8988T (cell line): ENCODE measurements at regions not wholly inside any gene's neighbourhood (a gene's known extent, or its start where the extent isn't known, plus 50 kb on each side); places are given as distances from the start of the nearest gene placed in this dataset.
"Not testable (repeated sequence)": the region's sequence is repeated elsewhere in the genome, so short reads cannot be mapped to it uniquely, and the experiment has no call there.

Source experiments
- DNase-seq: peaks from one replicate; pipeline ENCODE4 v3.0.0; 2011

DNA sequence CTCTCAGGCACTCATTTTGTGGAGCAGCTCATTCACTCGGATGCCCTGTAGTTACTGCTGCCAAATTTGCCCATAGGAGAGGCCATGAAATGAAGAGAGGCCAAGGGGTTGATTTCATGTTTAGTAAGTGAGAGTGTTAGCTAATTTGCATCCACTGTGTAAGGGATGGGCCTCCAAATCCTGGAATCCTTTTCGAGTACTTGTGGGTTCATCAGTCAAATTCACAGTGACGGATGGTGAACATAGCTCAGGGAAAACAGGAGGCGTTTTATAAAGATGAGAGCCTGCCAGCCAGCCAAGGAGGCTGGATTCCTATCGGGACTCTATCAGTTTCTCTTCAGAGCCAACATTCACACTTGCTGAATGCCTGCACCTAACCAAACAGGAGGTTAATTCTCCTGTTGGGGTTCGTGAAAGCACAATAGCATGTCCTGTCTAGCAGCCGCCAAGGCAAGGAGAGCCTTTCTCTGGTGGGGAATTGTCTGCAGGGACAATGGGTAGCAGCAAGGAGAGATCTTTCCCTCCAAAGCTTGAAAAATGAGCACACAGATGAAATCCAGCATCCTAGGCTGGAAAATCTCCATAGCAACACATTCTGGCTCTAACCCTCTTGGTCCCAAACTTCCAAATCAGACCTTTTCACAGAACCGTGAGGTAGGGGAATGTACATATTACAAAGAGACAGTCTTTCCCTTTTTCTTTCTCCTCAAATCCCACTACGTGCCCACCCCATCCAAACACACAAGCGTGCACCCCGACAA is 231.4 kb upstream of the ECI2 start:
- no peak for DNase-seq

DNA sequence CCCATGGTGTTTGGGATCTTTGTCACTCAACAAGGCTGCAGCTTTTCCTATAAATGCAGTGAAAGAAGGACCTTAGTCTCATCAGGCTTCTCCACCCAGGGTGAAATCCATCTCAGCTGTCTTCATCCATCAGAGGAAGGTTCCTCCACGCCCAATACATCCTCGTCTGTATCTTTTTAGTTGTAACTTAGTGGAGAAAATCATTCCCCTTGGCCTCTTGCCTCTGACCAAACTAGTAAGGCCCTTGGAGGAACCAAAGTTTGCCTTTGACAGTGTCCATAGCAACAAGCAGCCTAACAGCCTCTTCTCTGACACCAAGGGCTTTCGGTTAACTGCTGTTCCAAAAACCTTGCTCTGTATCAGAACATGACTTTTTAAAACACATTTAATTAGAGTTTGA is 230.3 kb upstream of the ECI2 start:
- DNase-seq, result no peak

DNA sequence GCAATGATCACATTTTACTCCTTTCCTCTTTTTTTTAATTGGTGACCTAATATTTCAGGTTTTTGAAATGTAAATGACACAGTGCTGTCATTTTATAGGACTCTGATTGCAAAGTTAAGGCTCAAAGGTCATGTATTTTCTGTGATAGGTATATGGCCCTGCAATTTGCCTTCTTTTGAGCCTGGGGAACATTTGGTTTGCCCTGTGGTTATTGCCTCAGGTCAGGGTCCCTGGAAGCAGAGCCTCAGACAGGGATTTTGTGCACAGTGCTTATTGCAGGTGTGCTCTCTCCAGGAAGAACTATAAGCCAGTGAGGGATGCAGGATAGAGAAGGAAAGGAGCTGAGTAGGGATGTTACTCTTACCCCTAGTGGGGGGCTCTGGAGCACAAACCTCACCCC is 229.3 kb upstream of the ECI2 start:
- DNase-seq, result no peak

DNA sequence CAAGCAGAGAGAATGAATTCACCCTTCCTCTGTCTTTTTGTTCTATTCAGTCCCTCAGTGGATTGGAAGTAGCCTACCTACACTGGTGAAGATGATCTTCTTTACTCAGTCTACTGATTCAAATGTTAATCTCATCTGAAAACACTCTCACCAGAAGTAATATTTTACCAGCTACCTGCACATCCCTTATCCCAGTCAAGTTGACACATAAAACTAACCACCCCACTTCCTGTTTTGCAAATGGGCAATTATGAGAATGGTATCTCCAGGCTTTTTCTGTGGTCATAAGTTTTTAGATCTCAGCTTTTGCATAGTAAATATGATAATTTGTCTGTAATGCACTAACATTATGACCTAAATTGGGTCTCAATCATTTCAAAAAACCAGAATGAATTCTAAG is 228.8 kb upstream of the ECI2 start:
- DNase-seq, result no peak

DNA sequence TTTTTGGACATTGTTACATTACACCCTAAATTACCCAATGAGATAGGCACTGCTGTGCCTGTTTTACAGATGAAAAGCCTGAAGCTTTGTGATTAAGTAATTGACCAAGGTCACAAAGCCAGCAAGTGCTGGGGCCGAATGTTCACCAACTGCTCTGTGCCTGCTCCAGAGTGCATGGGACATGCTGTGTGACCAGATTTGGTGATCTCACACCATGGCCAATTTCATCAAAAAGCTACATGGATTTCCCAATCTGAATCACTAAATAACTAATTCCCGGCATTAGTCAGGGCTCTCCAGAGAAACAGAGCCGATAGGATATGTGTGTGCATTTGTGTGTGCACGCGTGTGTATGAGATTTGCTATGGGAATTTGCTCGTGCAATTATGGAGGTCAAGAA is 228.3 kb upstream of the ECI2 start:
- DNase-seq, result no peak

DNA sequence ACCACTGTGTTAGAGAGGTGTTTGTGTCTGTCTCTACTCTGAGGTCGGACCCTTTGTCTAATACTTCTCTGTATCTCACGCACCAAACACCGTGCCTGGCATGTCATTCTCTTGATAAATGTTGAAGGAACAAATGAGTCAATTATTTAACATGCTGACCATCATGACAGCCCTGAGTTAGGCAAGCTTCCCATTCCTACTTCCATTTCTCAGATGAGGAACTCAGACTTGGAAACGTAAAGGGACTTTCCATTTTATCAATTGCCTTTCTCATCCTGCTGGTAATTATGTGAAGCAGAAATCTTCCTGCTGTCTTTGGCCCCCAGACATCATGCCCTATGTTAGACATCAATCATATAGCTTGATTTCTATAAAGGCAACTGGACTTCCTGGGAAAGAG is 227.0 kb upstream of the ECI2 start:
- no peak for DNase-seq

DNA sequence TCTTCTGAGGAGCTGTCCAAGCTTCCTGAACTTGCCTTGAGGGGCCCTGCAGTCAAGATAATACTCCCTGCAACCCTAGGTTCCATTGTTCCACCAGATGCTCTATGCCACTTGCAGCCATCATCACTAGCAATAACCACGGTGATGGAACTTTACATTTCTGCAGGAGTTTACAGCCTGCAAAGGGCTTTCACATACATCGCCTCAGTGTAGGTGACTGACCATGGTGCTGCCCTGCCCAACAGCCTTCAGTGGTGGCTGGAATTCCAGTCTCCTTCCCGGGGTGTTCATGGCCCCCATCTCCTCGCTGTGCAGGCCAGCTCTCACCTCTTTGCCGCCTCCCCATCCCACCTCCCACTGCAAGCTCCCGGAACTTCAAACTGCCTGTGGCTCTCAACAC is 225.5 kb upstream of the ECI2 start:
- DNase-seq, result no peak

DNA sequence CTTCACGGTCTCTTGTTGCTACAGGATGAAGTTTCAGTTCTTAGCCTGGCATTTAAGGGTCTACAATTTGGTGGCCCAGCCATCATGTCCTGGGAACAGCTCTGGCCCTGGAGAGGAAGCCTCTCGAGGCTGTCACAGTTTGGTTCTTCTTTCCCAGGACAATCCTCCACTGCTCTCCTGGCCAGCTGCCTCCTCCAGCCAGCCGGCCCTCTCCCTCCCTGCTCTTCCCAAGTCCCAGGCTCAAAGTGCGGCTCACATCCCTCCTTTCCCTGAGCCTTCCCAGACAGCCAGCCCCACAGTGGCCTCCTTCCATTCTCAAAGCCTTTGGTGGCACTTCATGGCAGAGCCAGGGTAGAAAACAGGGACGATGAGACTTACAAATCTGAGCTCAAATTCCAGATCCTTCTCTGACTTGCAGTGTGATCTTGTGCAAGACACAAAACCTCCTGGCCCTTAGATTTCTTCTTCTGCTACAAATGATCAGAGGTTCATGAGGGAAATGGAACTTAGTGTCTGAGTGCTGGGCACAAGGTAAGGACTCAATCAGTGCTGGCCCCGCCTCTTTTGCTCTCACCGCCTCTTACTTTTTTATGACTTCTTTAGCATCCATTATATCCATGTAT is 223.8 kb upstream of the ECI2 start:
- DNase-seq, result no peak

DNA sequence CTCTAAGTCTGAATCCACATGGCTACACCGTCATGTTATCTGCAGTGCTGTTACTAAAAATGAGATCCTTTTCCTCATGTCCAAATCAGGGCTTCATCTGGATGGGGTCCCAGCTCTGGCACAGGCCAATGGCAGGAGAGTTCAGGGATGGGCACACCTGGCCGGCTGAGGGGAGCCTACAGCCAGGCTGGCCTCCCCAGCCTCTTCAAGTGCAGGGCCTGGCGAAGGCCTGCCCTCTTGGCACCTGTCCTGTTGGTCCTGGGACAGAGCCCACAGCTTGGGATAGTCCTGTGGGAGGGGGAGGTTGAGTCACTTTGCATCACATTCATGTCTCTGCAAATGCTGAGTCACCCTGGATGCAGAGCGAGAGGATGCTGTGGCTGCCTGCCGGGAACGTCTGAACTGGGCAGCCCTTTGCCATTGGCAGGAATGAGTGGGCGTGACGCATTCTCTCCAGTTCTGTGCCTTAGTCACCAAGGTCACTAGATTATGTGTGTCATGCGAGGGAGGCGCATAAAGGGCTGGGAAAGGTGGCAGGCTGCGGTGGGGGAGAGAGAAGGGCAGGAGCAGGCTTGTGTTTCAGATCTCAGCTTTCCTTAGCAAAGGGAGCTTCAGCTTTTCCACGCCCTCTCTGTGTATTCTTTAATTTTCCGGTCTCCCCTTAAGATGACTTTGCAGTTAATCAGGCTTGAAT is 223.2 kb upstream of the ECI2 start:
- DNase-seq, result peak; percentile 81

DNA sequence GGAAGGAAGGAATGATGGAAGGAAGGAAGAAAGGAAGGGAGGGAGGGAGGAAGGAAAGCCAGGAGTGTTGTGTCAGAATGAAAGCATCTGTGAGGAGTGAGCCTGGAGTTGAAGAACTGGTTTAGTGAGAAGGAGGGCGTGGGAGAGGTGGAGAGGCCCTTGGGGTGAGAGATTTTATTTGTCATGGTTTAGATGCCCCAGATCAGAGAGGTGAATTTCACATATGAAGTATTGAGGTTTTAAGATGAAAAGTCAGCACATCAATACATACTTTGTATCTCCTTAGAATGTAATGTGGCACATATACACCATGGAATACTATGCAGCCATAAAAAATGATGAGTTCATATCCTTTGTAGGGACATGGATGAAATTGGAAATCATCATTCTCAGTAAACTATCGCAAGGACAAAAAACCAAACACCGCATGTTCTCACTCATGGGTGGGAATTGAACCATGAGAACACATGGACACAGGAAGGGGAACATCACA is 222.3 kb upstream of the ECI2 start:
- not testable (repeated sequence) for DNase-seq

DNA sequence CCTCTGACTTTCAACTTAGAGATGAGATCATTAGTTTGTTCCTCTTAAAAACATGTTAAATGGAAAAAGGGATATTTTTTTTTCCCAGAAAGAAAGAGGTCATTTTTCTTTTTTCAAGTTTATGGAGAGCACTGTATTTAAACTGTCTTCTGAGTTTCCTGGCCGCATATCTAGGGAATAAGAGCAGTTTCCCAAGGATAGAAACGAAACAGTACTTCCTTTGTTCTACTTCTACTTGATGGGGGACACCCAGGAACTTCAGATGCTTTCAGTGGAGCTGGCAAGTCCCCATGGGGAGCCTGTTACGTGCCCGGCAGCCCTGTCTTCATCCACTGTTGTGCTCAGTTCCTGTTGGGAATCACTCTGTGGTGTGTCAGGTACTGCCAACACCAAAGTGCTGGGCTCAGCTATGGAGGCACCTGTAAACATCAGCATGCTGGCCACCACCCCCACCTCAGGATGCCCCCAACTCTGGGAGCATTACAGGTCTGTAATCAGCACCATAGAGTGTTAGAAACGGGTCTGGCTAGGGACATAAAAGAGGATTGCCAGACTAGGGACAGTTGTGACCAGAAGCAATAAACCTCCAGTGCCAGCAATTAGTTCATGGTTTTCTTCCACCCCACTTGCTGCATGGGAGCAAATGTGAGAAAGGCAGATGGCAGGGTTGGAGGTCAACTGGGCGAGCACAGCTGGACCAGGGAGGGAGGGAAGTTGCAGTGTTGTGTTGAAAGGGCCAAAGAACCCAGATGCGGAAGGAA is 221.7 kb upstream of the ECI2 start:
- no peak for DNase-seq

DNA sequence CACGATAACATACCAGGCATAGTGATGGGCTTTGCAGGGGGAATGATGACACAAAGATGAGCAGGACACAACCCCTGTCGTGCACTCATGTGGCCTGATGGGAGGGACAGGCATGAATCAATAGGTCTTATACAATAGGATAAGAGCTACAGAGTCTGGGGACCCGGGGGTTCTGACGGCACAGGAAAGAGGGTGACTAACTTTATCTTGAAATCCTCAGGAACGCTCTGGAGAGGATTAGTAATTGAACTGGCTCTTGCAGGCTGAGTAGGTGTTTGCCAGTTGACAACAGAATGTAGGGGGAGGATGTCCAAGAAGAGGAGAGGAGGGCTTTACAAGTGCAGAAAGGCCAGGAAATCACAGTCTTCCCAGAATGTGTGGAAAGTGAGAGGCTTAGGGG is 219.9 kb upstream of the ECI2 start:
- peak; percentile 57 for DNase-seq

DNA sequence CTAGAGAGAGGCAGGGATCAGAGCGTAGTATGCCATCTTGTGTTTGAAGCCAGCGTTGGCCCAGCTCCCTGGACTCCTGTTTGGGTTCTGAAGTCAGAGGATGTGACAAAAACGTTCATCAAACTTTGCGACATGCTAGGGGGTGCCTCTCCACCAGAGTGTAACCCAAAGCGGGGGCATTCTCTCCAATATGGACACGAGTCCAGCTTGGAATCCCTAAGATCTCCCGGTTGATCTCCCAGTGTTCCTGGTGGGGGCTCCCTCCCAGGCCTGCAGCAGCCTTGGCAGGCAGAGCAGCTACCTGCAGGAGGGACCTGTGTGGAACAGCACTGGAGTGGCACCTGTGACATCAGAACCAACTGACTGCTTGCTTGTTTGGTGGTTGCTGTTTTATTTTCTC is 218.8 kb upstream of the ECI2 start:
- no peak for DNase-seq

DNA sequence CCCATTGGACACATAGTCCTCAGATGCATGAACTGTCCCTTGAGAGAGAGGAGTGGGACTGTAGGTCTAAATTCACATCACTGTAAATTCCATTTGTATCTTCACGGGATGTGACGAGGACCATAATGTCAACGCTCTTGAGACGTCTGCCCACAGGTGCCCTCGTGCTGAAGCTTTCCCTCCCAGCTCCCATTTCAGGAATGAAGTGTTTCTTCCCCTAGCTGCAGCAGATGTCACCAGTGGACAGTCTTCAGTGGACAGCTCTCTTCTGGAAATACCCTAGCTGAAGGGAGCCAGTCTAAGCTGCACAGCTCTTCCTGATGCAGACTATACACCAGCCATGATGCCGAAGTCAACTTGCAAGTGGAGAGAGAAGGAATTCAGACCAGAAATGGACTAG is 217.4 kb upstream of the ECI2 start:
- DNase-seq, result no peak

DNA sequence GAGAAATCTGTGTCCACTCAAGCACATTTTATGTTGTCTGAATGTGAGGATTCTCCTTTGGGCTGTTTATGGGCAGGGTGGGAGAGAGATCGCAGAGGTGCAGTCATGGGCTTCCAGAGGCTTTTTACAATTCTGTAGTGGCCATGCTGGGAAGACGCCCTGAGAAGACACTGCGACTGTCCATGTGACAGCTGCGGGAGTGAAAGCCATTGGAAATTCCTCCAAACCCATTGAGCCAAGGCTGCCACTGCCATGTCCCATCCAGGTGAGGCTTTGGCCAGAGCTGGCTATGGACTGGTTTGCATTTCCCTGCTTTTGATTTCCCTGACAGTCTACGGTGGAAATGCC is 216.9 kb upstream of the ECI2 start:
- DNase-seq, result no peak

DNA sequence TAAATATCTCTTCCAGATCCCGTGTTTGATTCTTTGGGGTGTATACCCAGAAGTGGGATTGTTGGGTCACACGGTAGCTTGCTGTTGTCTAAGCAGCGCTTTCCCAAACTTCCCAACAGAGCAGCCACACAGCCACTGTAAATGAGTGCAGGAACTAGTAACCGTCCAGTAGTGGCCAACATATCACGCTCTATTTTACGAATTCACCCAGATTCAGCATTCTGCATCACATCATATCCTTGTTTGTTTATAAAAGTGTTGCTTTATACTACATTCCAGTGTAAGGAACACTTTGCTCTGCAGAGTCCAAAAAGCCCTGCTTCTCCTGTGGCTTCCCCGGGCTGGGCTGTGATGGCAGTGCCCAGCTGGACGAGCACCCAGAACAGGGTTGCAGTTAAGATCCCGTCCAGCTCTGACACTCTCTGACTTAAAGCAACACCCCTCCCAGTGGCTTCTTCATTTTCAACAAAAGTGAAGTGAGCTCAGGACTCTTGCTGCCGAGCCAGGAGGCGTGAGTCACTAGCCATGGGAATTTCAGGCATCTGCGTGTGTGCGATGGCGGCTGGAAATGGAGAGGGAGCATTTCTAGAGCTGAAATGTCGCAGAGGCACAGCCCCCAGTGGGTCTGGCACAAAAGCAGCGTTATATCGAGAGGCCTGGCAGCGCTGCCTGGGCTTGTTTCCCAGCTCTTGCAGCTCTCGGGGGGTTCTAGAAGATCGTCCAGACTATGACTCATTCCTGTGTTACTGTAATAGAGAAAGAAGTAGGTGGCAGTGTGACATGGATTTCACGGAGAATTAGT is 216.3 kb upstream of the ECI2 start:
- DNase-seq, result peak; percentile 63

DNA sequence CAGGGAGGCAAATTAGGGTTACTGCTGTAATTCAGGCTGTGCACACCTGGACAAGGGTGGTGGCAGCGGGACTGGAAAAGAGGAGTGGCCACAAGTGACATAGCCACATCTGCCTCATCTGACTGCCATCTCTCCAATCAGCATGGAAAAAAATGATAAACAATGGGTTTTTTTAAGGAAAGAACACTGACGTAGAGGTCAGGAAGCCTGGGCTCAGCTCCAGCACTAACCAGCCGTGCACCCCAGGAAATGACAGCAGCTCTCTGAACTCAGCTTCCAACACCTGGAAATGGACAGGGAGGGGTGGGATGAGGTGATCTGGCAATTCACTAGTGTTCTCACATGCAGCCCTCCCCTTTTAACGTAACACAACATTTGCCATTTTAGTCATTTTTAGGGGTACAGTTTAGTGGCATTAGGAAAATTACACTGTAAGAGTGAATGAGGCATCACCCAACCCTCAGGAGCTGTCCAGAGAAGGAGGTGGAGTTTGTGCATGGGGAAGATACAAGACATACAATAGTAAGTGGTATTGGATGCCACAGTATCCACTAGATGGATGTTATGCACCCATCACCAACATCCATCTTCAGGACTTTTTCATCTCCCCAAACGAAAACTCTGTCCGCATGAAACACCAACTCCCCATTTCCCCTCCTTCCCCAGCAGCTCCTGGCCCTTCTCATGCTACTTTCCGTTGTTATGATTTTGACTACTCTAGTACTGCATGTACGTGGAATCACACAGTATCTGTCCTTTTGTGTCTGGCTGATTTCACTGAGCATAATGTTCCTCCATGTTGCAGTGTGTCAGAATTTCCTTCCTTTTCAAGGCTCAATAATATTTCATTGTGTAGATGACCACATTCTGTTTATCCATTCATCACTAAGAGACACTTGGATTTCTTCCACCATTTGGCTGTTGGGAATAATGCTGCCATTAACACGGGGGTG is 215.5 kb upstream of the ECI2 start:
- no peak for DNase-seq

DNA sequence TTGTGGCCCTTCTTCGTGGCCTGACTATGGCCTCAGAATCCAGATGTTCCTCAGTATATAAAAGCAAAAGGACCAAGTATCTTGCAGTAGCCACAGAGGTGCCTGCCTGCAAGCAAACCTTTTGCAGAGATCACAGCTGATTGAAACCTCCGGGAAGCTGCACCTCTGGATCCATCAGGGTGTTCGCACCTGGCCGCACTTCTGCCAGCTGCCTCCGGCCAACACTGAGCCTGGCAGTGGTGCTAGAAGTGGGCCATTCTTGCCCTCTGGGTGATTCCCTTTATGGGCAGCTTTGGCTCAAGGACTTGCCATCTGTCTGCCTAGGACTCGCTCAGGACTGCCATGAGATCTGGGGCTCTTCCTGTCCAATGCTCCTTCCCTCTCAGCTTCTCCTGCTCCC is 214.6 kb upstream of the ECI2 start:
- no peak for DNase-seq

DNA sequence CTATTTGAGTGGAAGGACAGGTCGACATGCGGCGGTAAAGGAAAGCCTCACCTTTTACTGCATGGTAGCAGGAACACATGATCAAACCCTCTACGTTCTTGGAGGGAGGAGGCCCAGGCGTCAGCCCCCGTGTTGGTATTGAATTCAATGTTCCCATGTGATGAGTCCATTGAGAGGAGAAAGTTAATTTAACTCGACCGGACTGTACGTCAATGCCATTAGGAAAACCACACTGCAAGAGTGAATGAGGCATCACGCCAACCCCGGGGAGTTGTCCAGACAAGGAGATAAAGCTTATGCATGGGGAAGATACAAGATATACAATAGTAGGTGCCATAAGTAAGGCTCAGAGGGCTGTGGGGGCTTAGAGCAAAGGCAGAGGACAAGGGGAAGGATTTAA is 213.9 kb upstream of the ECI2 start:
- no peak for DNase-seq

DNA sequence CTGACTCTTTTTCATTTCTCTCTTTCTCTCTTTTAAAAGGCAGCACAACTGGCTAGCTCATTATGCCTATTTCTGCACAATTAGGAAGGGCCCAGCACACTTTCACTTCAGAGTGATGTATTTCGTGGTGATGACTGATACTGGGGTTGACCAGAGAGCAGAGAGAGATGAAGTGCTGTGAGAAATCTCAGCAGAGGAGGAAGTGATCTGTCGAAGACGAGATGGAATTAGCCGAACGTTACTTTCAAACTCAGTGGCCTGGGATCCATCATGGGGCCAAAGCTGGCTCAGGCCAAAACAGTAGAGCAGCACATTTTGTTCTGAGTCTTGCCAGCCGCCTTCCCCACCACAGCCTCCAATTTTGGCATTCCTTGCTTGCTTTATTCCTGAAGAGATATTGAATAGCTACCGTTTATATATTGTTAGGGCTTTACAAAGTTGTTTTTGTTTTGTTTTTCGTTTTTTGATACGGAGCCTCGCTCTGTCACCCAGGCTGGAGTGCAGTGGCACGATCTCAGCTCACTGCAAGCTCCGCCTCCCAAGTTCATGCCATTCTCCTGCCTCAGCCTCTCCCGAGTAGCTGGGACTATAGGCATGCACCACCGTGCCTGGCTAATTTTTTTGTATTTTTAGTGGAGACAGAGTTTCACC is 213.2 kb upstream of the ECI2 start:
- no peak for DNase-seq

DNA sequence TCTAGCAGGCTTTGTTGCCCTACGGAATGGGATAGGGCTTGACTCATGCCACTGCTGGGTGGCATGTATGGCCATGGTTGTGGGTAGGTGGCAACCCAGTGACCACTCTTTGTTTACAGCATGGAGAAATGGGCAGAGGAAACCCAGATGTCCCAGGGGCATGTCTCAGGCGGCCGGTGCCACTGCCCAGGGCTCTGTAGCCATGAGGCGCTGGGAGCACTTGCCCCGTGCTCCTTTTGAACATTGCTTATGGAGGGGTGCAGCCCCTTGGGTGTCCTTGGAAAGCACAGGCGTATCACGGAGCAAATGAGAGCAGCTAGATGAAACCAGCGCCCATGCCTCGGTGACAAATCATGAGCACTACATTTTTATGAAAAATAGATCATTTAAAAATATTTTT is 212.5 kb upstream of the ECI2 start:
- DNase-seq, result no peak
